ENCODE measurements at regions not wholly inside any gene's neighbourhood (a gene's known extent, or its start where the extent isn't known, plus 50 kb on each side); places are given as distances from the start of the nearest gene placed in this dataset.

GRCh38 chr7:145252031-145252430, 416.2 kb upstream of the TPK1 start:
- TF ChIP-seq, protein P1, sequence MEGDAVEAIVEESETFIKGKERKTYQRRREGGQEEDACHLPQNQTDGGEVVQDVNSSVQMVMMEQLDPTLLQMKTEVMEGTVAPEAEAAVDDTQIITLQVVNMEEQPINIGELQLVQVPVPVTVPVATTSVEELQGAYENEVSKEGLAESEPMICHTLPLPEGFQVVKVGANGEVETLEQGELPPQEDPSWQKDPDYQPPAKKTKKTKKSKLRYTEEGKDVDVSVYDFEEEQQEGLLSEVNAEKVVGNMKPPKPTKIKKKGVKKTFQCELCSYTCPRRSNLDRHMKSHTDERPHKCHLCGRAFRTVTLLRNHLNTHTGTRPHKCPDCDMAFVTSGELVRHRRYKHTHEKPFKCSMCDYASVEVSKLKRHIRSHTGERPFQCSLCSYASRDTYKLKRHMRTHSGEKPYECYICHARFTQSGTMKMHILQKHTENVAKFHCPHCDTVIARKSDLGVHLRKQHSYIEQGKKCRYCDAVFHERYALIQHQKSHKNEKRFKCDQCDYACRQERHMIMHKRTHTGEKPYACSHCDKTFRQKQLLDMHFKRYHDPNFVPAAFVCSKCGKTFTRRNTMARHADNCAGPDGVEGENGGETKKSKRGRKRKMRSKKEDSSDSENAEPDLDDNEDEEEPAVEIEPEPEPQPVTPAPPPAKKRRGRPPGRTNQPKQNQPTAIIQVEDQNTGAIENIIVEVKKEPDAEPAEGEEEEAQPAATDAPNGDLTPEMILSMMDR (IDR thresholded peaks at IDR 0.05), result no peak
- no peak for TF ChIP-seq POLR2A (IDR thresholded peaks at IDR 0.05)

Data from breast epithelium (tissue), 3 donors.